PC-9 (cell line): ENCODE measurements at regions not wholly inside any gene's neighbourhood (a gene's known extent, or its start where the extent isn't known, plus 50 kb on each side); places are given as distances from the start of the nearest gene placed in this dataset.
"Not testable (repeated sequence)": the region's sequence is repeated elsewhere in the genome, so short reads cannot be mapped to it uniquely, and the experiment has no call there.

ENCODE experiments used
- BruUV-seq: library from RNA; stranded (reverse); fragments of 400-500 nt; replicated peaks from 2 replicates; lab custom pipeline; 2021; lab: Mats Ljungman, UMichigan
- CTCF ChIA-PET: fragments of 300-600 bp; sonication (Branson Sonifier 250); formaldehyde crosslinking; loops from one replicate; lab custom pipeline; 2022; ENCODE audit warnings: antibody characterized with exemption; lab: Charles Lee
- POLR2A ChIA-PET: fragments of 300-600 bp; sonication (Branson Sonifier 250); formaldehyde crosslinking; loops from one replicate; lab custom pipeline; 2022; ENCODE audit warnings: antibody characterized with exemption; ENCODE audit not compliant: unreplicated experiment; lab: Charles Lee
- DNase-seq, 2 experiments: peaks; one replicate each; pipeline versions ENCODE4 v3.0.0 to v3.0.0-alpha.2; 2015 to 2022; ENCODE audit warnings: mixed read lengths in 1 of 2
- H2AFZ ChIP-seq: fragments of 200-600 bp; sonication (generic); 2 replicates; pipeline ENCODE4 v1.8.1; 2017; ENCODE audit warnings: antibody characterized with exemption
- H3F3A ChIP-seq: fragments of 200-600 bp; sonication (generic); 2 replicates; pipeline ENCODE4 v1.8.1; 2017; ENCODE audit warnings: antibody characterized with exemption, mild to moderate bottlenecking, low read depth; ENCODE audit not compliant: insufficient read depth
- H3K27ac ChIP-seq: fragments of 200-600 bp; sonication (generic); 2 replicates; pipeline ENCODE4 v1.6.1; 2016; ENCODE audit warnings: mixed run types
- H3K27me3 ChIP-seq: fragments of 200-600 bp; sonication (generic); 2 replicates; pipeline ENCODE4 v1.6.1; 2016; ENCODE audit warnings: low read depth, mixed run types; ENCODE audit not compliant: insufficient read depth
- H3K36me3 ChIP-seq: fragments of 200-600 bp; sonication (generic); 2 replicates; pipeline ENCODE4 v1.6.1; 2016; ENCODE audit warnings: low read depth, mixed run types
- H3K4me1 ChIP-seq: fragments of 200-600 bp; sonication (generic); replicated peaks from 2 replicates; pipeline ENCODE4 v1.6.1; 2016; ENCODE audit warnings: mixed run types; ENCODE audit not compliant: insufficient read depth
- H3K4me2 ChIP-seq: fragments of 200-600 bp; sonication (generic); 2 replicates; pipeline ENCODE4 v1.6.1; 2017; ENCODE audit warnings: mixed run types
- H3K4me3 ChIP-seq: fragments of 200-600 bp; sonication (generic); 2 replicates; pipeline ENCODE4 v1.6.1; 2016; ENCODE audit warnings: mixed run types
- H3K79me2 ChIP-seq: fragments of 200-600 bp; sonication (generic); 2 replicates; pipeline ENCODE4 v1.6.1; 2017; ENCODE audit warnings: low read depth, mixed run types
- H3K9me2 ChIP-seq: fragments of 200-600 bp; sonication (generic); 2 replicates; pipeline ENCODE4 v1.8.1; 2017; ENCODE audit warnings: mild to moderate bottlenecking; ENCODE audit not compliant: insufficient read depth
- H3K9me3 ChIP-seq: fragments of 200-600 bp; sonication (generic); 2 replicates; pipeline ENCODE4 v1.8.1; 2016; ENCODE audit warnings: low read depth; ENCODE audit not compliant: insufficient read depth
- H4K20me1 ChIP-seq: fragments of 200-600 bp; sonication (generic); 2 replicates; pipeline ENCODE4 v1.8.1; 2017; ENCODE audit not compliant: insufficient read depth
- EZH2 ChIP-seq: fragments of 200-600 bp; sonication (generic); IDR thresholded peaks from 2 replicates; pipeline ENCODE4 v1.8.0; 2017; ENCODE audit warnings: antibody characterized with exemption, low read depth
- intact Hi-C: fragments of 100-400 bp; cut with micrococcal nuclease; formaldehyde crosslinking; loops from one replicate; pipeline ENCODE4 v1.10.0; 2022; ENCODE audit not compliant: unreplicated experiment
- TF ChIP-seq, protein P1 (sequence below): fragments of 200-600 bp; sonication (generic); conservative IDR thresholded peaks from 2 replicates; pipeline ENCODE4 v1.6.1; 2017; ENCODE audit warnings: mixed run types, antibody characterized with exemption, mild to moderate bottlenecking, moderate library complexity

DNA sequence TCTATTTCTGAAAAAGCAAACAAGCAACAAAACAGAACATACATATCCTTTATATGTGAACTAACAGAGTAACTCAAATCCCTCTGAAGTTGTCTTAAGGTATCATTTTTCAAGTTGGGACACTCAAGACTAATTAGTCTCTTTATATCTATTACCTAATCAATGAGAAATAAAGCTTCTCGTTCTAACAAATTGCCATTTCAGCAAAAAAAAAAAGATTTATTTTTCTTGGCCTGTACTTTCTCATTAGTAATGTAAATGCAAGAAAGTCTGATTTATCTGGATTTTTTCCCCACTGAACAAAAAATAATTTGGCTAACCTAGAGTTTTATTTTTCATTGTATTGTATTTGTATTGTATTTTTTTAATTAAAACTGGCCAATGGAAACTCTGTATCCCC is 176.1 kb upstream of the NOL4 start:
- Histone ChIP-seq H3K4me2 (no peak overlapping the region), H3K9me2 (no peaks in the 10 kb centered on the region), H3K79me2 (no peaks in the 10 kb centered on the region), H2AFZ (no peak overlapping the region), H3K4me1 (no peaks in the 10 kb centered on the region), H3K9me3 (no peaks in the 10 kb centered on the region), H3K27me3 (no peaks in the 10 kb centered on the region), H3K27ac (no peak overlapping the region), H3F3A (no peaks in the 10 kb centered on the region), H4K20me1 (no peaks in the 10 kb centered on the region), H3K4me3 (no peak overlapping the region), H3K36me3 (no peaks in the 10 kb centered on the region)
- intact Hi-C loops = no loop called here
- POLR2A ChIA-PET = no interaction called here
- no peak for TF ChIP-seq EZH2
- TF ChIP-seq, protein P1, sequence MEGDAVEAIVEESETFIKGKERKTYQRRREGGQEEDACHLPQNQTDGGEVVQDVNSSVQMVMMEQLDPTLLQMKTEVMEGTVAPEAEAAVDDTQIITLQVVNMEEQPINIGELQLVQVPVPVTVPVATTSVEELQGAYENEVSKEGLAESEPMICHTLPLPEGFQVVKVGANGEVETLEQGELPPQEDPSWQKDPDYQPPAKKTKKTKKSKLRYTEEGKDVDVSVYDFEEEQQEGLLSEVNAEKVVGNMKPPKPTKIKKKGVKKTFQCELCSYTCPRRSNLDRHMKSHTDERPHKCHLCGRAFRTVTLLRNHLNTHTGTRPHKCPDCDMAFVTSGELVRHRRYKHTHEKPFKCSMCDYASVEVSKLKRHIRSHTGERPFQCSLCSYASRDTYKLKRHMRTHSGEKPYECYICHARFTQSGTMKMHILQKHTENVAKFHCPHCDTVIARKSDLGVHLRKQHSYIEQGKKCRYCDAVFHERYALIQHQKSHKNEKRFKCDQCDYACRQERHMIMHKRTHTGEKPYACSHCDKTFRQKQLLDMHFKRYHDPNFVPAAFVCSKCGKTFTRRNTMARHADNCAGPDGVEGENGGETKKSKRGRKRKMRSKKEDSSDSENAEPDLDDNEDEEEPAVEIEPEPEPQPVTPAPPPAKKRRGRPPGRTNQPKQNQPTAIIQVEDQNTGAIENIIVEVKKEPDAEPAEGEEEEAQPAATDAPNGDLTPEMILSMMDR = no peak
- no peak for DNase-seq
- CTCF ChIA-PET = no interaction called here
- BruUV-seq = no TSS peak

DNA sequence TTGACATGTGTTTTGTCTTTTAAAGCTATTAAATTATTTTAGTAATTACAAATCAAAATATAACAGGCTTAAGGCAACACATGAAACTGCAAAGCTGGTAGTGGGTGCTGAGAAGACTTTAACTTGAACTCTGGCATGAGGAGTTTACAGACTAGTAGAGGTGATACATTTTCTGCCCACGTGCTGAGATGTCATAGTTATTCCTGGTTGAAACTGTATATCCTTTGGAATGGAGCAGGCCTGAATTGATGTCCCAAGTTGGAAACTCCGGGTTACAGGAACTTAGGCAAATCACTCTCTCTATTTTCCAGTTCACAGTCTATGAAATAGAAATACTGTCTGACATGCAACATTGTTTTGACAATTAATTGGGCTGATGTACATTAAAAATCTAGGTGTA is 177.1 kb upstream of the NOL4 start:
- H3K79me2 ChIP-seq = no peaks in the 10 kb centered on the region
- H3K36me3 ChIP-seq = no peaks in the 10 kb centered on the region
- H3K4me2 ChIP-seq = no peak overlapping the region
- H4K20me1 ChIP-seq = no peaks in the 10 kb centered on the region
- H3K9me3 ChIP-seq = no peaks in the 10 kb centered on the region
- no TSS peak for BruUV-seq
- no peaks in the 10 kb centered on the region for H3K27me3 ChIP-seq
- intact Hi-C loops = no loop called here
- ChIA-PET CTCF (no interaction called here), POLR2A (no interaction called here)
- H3K9me2 ChIP-seq = no peaks in the 10 kb centered on the region
- H2AFZ ChIP-seq = no peak overlapping the region
- DNase-seq = no peak
- H3F3A ChIP-seq = no peaks in the 10 kb centered on the region
- no peak overlapping the region for H3K27ac ChIP-seq
- TF ChIP-seq, protein P1 = no peak
- TF ChIP-seq EZH2 = no peak
- H3K4me1 ChIP-seq = no peaks in the 10 kb centered on the region
- no peak overlapping the region for H3K4me3 ChIP-seq

DNA sequence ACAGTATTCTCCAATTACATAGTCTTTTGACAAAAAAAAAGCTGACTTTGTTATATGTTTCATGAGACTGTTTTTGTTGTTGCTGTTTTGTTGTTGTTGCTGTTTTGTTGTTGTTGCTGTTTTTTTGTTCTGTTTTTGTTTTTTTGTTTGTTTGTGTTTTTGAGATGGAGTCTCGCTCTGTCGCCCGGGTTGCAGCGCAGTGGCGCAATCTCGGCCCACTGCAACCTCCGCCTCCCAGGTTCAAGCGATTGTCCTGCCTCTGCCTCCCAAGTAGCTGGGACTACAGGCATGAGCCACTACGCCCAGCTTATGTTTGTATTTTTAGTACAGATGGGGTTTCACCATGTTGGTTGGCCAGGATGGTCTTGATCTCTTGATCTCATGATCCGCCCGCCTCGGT is 182.8 kb upstream of the NOL4 start:
- H3K27ac ChIP-seq, POLR2A ChIA-PET, H3K27me3 ChIP-seq, H3K36me3 ChIP-seq, CTCF ChIA-PET, H3K79me2 ChIP-seq, H2AFZ ChIP-seq, H3F3A ChIP-seq, H3K4me2 ChIP-seq, BruUV-seq, H3K9me3 ChIP-seq, H3K9me2 ChIP-seq, H4K20me1 ChIP-seq, H3K4me1 ChIP-seq, DNase-seq, H3K4me3 ChIP-seq, intact Hi-C loops: not testable (repeated sequence)

DNA sequence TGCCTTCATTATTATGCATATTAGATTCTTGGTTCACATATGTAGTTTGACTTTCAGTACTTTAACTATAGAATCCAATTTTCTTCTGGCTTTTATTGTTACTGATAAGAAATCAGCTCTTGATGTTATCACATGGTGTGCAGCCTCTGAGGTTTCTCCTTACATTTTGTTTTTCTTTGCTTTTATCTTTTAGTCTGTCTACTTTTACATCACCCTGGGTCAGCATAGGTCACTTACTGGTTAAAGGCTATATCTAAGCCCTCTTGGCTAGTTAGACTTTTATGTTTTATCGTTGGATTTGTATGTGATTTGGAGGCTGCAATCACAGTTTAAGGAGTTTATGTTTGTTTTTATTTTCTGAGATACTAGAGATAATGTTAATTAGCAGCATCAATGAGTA is 187.2 kb upstream of the NOL4 start:
- TF ChIP-seq, protein P1 = no peak
- TF ChIP-seq EZH2 = no peak
- CTCF ChIA-PET = no interaction called here
- POLR2A ChIA-PET = no interaction called here
- H3K27ac ChIP-seq = no peak overlapping the region
- H3K4me2 ChIP-seq = no peak overlapping the region
- H3K9me2 ChIP-seq = no peaks in the 10 kb centered on the region
- no peaks in the 10 kb centered on the region for H3K9me3 ChIP-seq
- H3K27me3 ChIP-seq = no peaks in the 10 kb centered on the region
- H2AFZ ChIP-seq = no peak overlapping the region
- intact Hi-C loops = no loop called here
- no peaks in the 10 kb centered on the region for H3K4me1 ChIP-seq
- BruUV-seq = no TSS peak
- no peak overlapping the region for H3K4me3 ChIP-seq
- no peaks in the 10 kb centered on the region for H4K20me1 ChIP-seq
- no peaks in the 10 kb centered on the region for H3K79me2 ChIP-seq
- DNase-seq = no peak
- no peaks in the 10 kb centered on the region for H3K36me3 ChIP-seq
- H3F3A ChIP-seq = no peaks in the 10 kb centered on the region
